ENCODE measurements at regions not wholly inside any gene's neighbourhood (a gene's known extent, or its start where the extent isn't known, plus 50 kb on each side); places are given as distances from the start of the nearest gene placed in this dataset.

DNA sequence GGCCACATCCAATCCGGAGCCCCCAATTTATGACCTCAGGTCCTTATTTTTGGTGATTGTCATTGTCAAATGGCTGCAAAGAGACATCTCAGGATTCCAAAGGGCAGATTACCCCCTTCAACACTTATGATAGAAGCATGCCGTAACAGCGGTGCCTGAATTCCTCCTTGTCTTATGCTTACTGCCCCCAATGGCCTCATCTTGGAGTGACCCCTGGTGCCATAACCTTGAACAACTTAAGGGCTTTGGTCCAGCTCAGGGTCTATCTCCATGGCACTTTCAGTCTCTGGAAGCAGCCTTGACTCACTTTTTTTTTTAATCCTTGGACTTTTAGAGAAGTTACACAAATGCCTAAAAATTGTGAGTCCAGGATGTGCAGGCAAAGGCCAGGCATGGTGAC lies 171.6 kb upstream of the ZNF507 start:
- no peak overlapping the region for H3K4me3 Mint-ChIP-seq
- H3K36me3 Mint-ChIP-seq: no peaks in the 10 kb centered on the region
- no peaks in the 10 kb centered on the region for H3K9me3 Mint-ChIP-seq
- H3K27ac Mint-ChIP-seq: no peak overlapping the region
- DNase-seq: no peak
- H3K4me1 Mint-ChIP-seq: no peaks in the 10 kb centered on the region
- H3K27me3 Mint-ChIP-seq: no peaks in the 10 kb centered on the region

DNA sequence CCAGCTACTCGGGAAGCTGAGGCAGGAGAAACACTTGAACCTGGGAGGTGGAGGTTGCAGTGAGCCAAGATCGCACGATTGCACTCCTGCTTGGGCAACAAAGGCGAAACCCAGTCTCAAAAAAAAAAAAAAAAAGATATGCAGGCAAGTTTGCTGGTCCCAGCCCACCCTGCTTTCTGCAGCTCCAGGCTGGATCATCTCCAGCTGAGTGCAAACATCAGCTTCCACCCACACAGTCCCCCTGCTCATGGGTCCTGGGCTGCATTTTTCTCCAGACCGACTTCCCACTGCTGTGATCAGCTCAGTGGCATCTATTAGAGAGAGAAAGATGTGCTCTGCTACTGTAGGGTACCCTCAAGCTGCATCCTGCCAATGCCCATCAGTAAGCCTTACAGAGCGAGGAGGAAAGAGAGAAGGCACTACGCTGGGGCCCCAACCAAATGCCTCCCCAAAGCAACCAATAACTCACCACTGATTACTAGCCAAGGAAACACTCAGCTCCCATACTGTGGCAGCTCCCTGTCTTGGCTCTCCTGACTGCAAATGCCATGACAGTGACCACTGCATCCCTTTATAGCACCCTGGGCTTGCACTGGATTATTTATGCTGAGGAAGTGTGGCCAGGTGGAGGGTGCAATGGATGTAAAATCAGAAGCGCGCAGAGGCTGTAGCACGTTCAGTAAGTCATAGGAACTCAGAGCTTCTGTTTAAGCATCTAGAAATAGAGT lies 170.9 kb upstream of the ZNF507 start:
- no peaks in the 10 kb centered on the region for H3K36me3 Mint-ChIP-seq
- H3K27ac Mint-ChIP-seq: no peak overlapping the region
- H3K4me3 Mint-ChIP-seq: no peak overlapping the region
- no peaks in the 10 kb centered on the region for H3K9me3 Mint-ChIP-seq
- no peaks in the 10 kb centered on the region for H3K4me1 Mint-ChIP-seq
- H3K27me3 Mint-ChIP-seq: no peaks in the 10 kb centered on the region
- DNase-seq: no peak

DNA sequence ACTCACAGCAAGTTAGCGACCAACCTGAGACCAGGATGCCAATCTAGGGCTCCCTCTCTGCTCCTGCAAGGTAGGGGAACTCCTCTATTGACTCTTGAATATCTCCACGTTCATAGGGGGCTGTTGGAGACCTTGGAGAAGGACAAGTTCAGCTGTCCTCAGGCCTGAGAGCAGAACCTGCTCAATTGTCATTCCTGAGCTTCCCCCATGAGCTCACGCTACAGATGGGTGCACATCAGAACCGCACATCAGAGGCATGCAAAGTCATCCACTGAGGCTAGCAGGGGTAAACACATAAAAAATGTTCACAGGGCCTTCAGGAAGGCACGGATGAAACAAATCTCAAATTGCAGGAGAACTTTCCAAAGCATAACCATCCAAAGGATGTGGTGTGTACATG lies 168.8 kb upstream of the ZNF507 start:
- Mint-ChIP-seq H3K9me3 (no peaks in the 10 kb centered on the region), H3K36me3 (no peaks in the 10 kb centered on the region), H3K4me1 (no peaks in the 10 kb centered on the region), H3K27ac (no peak overlapping the region), H3K4me3 (no peak overlapping the region), H3K27me3 (no peaks in the 10 kb centered on the region)
- DNase-seq: no peak

DNA sequence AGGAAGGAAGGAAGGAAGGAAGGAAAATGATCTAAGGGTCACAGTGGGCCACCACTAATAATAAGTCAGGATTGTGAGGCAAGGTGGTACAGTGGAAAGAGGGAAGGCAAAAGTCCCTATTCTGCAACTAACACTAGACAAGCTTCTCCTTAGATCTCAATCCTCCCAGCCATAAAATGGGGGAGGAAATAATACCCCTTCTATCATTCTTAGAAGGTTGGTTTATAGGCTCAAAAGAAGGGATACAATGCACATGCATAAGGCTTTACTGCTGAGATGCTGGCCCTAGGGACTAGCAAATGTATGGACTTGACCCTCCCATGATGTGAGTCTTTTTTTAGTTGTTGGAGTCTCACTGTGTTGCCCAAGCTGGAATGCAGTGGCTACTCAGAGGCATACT lies 167.7 kb upstream of the ZNF507 start:
- no peak overlapping the region for H3K4me3 Mint-ChIP-seq
- no peak for DNase-seq
- H3K27me3 Mint-ChIP-seq: no peaks in the 10 kb centered on the region
- no peaks in the 10 kb centered on the region for H3K9me3 Mint-ChIP-seq
- H3K36me3 Mint-ChIP-seq: no peaks in the 10 kb centered on the region
- H3K27ac Mint-ChIP-seq: no peak overlapping the region
- H3K4me1 Mint-ChIP-seq: no peaks in the 10 kb centered on the region

DNA sequence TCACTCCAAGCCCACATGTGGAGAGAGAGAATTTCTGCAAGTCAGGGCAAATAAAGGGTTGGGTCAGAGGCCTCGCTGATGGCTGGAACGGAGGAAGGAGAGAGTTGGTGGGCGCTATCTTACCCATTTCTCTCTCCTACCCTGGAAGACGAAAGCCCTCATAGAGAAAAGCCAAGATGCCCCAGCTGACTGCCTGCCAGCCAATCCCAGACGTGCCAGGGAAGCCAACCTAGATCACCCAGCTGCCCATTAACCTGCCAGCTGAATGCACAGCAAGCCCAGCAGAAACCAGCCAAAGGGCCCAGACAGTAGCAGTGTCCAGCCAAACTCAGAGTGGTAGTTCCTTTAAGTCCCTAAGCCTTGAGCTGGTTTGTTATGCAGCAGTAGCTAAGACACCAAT lies 167.0 kb upstream of the ZNF507 start:
- Mint-ChIP-seq H3K4me3 (no peak overlapping the region), H3K4me1 (no peaks in the 10 kb centered on the region), H3K36me3 (no peaks in the 10 kb centered on the region), H3K9me3 (no peaks in the 10 kb centered on the region), H3K27ac (no peak overlapping the region), H3K27me3 (no peaks in the 10 kb centered on the region)
- no peak for DNase-seq

DNA sequence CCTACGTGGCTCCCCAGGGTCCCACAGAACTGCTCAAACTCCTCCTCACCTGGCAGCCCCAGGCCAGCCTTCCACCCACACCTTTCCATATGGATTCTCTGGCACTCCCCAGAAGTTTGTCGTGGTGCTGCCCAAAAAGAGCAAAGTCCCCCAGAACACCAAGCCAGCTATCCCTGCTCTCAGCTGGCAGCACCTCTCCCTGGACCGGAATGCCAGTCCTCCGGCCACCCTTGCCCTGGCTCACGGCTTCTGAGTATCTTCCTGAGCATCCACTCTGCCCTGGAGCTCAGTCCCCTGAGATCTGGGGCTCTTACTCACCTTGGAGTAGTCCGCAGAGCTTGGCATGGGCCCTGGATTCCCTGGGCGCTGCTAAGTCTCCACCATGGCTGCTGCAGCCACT lies 166.5 kb upstream of the ZNF507 start:
- no peak overlapping the region for H3K27ac Mint-ChIP-seq
- H3K4me3 Mint-ChIP-seq: no peak overlapping the region
- H3K9me3 Mint-ChIP-seq: no peaks in the 10 kb centered on the region
- no peaks in the 10 kb centered on the region for H3K36me3 Mint-ChIP-seq
- H3K27me3 Mint-ChIP-seq: no peaks in the 10 kb centered on the region
- DNase-seq: no peak
- no peaks in the 10 kb centered on the region for H3K4me1 Mint-ChIP-seq

DNA sequence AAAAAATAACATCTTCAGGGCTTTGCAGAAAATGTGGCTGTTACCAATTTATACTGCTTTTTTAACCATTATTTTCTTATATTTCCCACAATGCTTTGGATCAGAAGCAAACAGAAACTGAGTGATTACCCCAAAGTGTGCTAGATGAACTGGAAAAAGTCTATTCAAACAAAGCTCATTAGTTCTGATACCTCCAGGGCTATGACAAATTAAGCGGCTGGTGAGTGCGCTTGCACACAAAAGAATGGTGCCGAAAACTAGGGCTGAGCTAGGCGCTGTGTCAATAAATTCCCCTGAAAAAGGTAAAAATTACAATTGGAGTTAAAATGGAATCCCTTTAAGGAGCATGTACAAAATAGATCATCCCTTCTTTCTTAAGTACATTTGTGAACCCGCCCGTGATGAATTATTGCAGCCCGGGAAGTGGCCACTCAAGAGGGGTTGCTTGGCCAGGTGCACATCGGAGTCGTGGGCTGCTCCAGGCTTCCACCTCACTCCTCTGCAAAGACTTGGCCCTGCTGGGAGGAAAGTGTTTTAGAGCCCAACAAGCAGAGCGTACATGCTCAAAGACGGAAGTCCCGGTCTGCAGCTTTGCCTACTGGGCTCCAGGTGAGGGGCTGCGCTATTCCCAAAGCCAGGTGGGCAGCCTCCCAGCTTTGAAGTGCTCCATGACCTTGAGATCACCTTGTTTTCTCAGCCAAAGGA lies 164.0 kb upstream of the ZNF507 start:
- H3K9me3 Mint-ChIP-seq: peaks cover 1% of the 10 kb centered on the region
- H3K27ac Mint-ChIP-seq: no peak overlapping the region
- no peaks in the 10 kb centered on the region for H3K4me1 Mint-ChIP-seq
- H3K36me3 Mint-ChIP-seq: no peaks in the 10 kb centered on the region
- H3K27me3 Mint-ChIP-seq: no peaks in the 10 kb centered on the region
- no peak overlapping the region for H3K4me3 Mint-ChIP-seq
- no peak for DNase-seq

DNA sequence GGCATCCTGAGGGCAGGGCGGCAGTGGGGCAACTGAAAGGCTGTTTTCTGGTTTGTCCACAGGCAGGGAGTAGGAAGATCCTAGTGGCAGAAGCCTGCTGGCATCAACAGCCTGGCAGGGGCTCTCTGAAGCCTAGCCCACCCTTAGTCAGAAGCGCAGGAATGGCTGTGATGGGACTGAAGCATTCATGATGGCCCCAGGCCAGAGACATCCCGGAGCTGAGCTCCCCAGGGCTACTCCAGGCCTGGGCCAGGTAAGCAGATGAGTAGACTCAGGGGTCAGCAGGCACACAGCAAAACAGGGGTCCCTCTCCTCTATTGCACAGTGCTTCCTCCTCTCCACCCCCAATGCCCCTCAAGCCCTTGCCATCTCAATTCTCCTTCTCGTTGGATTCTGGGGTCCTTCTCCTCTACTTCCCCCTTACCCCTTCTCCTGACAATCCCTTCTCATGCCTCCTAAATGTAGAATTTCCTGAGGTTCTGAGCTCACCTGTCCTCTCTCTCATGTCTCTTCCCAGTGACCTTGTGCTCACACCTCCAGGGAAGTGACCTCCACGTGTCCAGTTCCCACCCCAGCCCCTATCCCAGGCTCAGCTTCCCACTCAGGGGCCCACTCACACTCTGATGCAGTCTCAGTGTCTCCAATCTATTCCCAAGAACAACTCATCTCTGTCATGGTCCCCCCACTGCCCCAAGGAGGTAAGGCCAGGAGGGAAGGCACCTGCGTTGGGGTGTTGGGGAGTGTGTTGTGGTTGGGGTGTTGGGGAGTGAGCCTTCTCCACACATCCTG lies 158.7 kb upstream of the ZNF507 start:
- no peak overlapping the region for H3K27ac Mint-ChIP-seq
- H3K4me1 Mint-ChIP-seq: no peaks in the 10 kb centered on the region
- H3K36me3 Mint-ChIP-seq: no peaks in the 10 kb centered on the region
- H3K4me3 Mint-ChIP-seq: no peak overlapping the region
- DNase-seq: no peak
- peaks cover 4% of the 10 kb centered on the region for H3K27me3 Mint-ChIP-seq
- H3K9me3 Mint-ChIP-seq: peaks cover 1% of the 10 kb centered on the region

DNA sequence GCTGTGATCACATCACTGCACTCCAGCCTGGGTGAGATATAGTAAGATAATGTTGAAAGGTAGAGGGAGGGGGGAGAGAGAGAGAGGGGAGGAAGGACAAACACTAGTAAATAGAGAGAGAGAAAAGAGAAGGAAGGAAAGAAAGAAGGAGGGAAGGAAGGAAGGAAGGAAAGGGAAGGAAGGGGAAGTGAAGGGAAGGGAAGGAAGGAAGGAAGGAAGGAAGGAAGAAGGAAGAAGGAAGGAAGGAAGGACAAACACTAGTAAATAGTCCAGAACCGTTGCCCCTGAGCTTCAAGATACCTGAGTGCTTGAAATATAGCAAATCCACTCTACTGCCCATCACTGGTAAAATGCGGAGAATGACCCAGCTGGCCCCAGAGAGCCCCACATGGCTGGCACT lies 156.5 kb upstream of the ZNF507 start:
- Mint-ChIP-seq H3K9me3 (peaks cover 3% of the 10 kb centered on the region), H3K36me3 (no peaks in the 10 kb centered on the region), H3K27me3 (peaks cover 13% of the 10 kb centered on the region), H3K4me1 (no peaks in the 10 kb centered on the region), H3K4me3 (no peak overlapping the region), H3K27ac (no peak overlapping the region)
- no peak for DNase-seq

DNA sequence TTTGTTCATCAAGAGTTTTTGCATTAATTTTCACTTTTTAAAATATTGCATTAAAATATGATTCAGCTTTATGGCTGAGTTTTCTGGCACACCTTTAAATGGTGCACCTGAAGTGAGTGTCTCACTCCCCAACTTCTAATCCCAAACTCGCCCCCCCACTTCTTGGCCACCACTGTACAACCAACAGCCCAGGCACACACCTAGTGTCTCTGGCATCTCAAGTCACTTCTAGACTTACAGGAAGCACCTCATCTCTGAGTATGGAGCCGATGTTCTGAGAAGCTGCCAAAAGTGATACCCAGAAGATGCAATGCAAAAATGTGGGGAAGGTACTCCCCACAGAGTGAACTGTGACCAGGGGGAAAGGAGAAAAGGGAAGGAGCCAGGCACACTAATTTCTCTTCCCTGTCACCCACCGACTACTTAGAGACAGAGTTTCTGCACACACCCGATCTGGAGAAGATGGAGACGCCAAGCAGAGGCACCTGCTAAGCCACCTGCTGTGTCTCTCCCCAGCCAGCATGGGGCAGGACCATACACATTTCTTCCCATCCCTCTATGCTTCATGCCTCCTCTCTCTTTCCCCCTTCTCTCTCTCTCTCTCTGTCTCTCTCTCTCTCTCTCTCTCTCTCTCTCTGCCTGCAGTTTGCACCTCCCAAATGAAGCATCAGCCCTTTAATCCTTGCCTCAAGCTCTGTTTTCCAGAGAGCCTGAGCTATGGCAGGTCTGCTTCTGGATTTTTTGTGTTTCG lies 155.3 kb upstream of the ZNF507 start:
- Mint-ChIP-seq H3K4me1 (no peaks in the 10 kb centered on the region), H3K9me3 (peaks cover 5% of the 10 kb centered on the region), H3K4me3 (no peak overlapping the region), H3K36me3 (no peaks in the 10 kb centered on the region), H3K27me3 (peaks cover 13% of the 10 kb centered on the region), H3K27ac (no peak overlapping the region)
- DNase-seq: no peak

DNA sequence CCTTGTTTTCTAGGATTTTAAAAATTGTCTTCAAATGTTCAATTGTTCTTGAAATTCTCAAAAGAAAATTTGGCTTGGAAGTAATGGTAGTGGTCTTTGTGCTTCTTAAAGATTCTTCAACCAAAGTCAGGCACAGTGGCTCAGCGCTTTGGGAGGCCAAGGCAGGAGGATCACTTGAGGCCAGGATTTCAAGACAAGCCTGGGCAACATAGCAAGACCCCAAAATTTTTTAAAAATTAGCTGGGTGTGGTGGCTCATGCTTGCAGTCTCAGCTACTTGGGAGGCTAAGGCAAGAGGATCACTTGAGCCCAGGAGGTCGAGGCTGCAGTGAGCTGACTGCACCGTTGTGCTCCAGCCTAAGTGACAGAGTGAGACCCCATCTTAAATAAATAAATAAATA lies 153.5 kb upstream of the ZNF507 start:
- Mint-ChIP-seq H3K27ac (no peak overlapping the region), H3K4me3 (no peak overlapping the region), H3K4me1 (no peaks in the 10 kb centered on the region), H3K36me3 (no peaks in the 10 kb centered on the region), H3K9me3 (peaks cover 4% of the 10 kb centered on the region), H3K27me3 (peaks cover 10% of the 10 kb centered on the region)
- no peak for DNase-seq

DNA sequence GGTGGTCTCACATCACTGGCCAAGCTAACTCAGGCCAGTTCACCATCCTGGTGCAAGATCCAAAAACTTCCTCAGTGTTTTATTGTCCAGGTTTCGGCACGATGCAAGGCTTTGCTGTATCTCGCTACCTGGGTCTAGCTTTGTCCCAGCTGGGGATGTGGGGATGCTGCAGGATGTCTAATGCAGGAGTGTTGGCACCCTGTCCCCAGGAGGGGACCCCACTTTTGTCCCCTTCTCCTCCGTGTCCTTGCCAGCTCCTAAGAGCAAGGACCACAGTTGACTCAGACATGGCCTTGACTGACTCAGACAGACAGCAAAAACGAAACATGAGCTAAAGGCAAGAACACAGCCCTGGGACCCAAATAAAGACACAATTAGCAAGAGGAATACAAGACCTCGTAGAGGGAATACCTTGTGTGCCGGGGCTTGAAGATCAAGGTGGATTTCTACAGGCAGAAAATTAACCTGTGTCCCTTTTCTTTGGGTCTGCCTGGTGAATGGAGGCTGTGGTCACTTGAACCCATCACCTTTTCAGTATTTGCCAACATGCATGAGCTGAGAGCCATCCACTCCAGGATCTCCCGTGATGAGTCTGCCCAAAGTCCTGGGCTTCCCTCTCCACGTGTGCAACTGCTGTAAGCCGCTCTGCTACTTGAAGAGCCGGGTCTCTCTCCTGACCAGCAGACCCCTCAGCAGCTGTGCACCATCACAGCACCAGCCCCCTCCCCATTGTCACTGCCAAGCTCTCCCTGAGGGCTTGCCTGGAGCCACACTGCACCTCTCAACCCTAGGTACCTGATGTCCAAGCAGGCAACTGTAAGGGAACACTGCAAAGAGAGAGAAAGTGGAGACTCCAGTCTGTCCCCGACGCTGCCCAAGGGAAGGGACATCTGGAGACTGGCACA lies 149.5 kb upstream of the ZNF507 start:
- Mint-ChIP-seq H3K4me3 (no peak overlapping the region), H3K4me1 (no peaks in the 10 kb centered on the region), H3K9me3 (peaks cover 4% of the 10 kb centered on the region), H3K27ac (no peak overlapping the region), H3K27me3 (peaks cover 9% of the 10 kb centered on the region), H3K36me3 (no peaks in the 10 kb centered on the region)
- no peak for DNase-seq

DNA sequence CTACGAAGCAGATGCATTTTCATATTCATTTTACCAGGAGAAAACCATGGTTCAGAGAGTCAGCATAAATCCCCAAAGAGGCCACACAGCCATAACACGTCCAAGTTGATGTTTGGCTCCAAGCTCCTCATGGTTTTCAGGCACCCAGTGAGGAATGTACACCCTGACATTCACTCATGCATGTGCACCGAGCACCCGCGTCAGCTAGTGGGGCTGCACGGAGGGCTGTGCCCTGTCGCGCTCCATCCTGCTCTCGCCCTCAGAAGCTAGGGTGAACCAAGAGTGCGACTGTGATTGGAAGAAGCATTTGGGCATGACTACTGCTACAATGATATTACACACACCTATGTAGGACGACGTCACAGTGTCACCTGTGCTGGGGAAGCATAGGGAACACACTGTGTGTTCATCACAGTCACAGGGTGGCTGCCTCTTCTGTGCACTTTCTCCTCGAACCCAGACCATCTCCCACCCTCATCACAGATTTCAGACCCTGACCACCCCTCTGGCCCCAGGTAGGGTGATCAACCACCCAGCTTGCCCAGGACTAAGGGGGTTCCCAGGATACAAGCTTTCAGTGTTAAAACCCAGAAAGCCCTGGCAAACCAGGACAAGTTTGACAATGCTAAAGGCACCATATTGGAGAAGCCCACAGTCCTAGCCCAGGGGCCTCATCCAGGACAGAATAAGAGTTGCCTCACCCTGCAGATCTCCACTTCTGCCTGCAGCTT lies 148.6 kb upstream of the ZNF507 start:
- no peak overlapping the region for H3K27ac Mint-ChIP-seq
- peaks cover 4% of the 10 kb centered on the region for H3K9me3 Mint-ChIP-seq
- no peaks in the 10 kb centered on the region for H3K36me3 Mint-ChIP-seq
- no peak overlapping the region for H3K4me3 Mint-ChIP-seq
- DNase-seq: no peak
- H3K4me1 Mint-ChIP-seq: peaks cover 4% of the 10 kb centered on the region
- H3K27me3 Mint-ChIP-seq: peaks cover 16% of the 10 kb centered on the region
